ENCODE measurements at regions not wholly inside any gene's neighbourhood (a gene's known extent, or its start where the extent isn't known, plus 50 kb on each side); places are given as distances from the start of the nearest gene placed in this dataset.

DNA sequence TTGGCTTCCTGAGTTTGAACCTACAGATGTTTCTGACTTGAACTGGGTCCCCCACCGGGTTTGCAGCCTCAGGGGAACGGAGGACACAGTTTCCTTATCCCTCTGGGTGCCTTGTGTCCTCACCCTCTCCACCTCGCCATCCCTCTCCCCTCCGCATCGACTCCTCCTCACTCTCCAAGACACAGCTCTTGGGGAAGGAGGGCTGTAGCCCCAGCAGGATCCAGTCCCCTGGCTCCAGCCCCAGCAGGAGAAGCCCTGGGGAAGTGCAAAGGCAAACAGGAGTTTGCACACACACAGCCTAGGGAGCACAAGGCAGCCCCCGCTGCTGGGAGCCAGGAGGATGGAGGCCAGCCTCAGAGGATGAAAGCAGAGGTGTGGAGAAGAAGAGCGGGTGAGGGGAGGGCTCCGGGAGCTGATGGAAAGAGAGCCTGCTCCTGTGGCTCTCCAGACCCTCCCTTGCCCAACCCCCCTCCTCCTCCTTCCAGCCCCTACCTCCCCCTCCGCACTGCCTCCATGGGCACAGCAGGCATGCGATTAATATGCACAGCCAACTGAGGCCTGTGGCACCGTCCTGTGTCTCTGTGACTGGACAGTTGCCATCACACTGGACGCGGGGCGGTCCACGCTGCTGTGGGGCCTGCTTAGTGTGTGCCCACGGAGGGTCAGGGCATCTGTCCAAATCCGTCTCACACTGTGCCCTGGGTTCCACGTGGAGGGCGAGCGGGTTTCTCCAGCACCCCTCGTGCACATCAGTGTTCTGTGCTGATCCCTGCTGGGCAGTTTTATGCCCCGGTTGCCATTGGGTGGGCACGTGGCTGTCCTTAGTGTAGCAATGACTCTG is 193.7 kb upstream of the DIO3 start:
- H3K4me3 ChIP-seq (ENCODE audit: low read depth, low read length), result no peak overlapping the region
- no peak for DNase-seq (ENCODE audit: low read depth, low spot score)
- in situ Hi-C loops (cut with HindIII; ENCODE audit: low sequenced_read_pairs), result no loop called here
- TF ChIP-seq, protein P1, sequence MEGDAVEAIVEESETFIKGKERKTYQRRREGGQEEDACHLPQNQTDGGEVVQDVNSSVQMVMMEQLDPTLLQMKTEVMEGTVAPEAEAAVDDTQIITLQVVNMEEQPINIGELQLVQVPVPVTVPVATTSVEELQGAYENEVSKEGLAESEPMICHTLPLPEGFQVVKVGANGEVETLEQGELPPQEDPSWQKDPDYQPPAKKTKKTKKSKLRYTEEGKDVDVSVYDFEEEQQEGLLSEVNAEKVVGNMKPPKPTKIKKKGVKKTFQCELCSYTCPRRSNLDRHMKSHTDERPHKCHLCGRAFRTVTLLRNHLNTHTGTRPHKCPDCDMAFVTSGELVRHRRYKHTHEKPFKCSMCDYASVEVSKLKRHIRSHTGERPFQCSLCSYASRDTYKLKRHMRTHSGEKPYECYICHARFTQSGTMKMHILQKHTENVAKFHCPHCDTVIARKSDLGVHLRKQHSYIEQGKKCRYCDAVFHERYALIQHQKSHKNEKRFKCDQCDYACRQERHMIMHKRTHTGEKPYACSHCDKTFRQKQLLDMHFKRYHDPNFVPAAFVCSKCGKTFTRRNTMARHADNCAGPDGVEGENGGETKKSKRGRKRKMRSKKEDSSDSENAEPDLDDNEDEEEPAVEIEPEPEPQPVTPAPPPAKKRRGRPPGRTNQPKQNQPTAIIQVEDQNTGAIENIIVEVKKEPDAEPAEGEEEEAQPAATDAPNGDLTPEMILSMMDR (IDR thresholded peaks at IDR 0.05; ENCODE audit: low read depth, low read length), result no peak

DNA sequence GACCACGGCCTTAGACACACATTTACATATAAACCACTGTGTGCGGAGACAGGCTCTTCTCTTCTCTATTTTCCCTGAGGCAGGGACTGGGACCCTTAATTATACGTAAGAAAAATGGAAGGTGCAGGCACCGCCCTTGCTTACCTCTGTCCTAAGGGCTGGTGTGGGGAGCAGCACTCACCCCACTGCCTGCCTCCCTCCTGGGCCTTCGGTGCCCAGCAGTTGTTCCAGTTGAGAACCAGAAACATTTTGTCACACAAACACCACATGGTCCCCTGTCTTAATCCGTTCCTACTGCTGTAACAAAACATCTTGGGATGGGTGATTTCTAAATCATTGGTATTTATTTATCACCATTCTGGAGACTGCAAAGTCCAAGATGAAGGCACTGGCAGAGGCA is 192.7 kb upstream of the DIO3 start:
- in situ Hi-C loops (cut with HindIII; ENCODE audit: low sequenced_read_pairs), result no loop called here
- no peak overlapping the region for H3K4me3 ChIP-seq (ENCODE audit: low read depth, low read length)
- TF ChIP-seq, protein P1 (IDR thresholded peaks at IDR 0.05; ENCODE audit: low read depth, low read length), result no peak
- DNase-seq (ENCODE audit: low read depth, low spot score), result no peak

DNA sequence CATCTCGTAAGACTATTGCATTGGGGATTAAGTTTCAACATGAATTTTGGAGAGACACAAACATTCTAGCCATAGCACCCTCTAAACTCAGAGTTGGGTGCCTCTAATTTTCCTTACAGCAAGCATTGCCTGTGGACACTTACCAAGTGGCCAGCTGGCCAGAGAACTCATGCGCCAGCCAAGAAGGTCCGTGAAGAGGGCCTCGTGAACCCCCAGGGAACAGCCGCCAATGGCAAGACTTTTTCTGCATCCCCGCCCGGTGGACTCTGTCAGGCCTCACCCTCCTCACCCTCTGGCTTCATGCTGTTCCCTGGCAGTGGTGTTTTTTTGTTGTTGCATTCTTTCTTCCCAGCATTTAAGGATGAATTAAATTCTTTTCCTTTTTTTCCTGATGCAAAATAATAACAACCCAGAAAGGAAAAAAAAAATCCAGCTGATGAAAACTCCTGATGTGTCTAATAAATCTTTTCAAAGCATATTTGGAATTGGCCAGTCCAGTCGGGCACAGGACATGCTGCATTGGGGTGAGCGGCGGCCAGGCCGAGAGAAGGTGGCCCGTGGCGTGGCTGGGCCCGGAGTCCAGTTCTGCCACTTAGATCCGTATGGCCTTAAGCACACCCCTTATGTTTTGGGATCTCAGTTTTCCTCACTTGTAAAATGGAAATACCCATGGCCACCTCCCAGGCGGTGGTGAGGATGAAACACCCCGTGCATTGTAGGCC is 191.9 kb upstream of the DIO3 start:
- no peak overlapping the region for H3K4me3 ChIP-seq (ENCODE audit: low read depth, low read length)
- TF ChIP-seq, protein P1 (IDR thresholded peaks at IDR 0.05; ENCODE audit: low read depth, low read length), result no peak
- DNase-seq (ENCODE audit: low read depth, low spot score), result no peak
- in situ Hi-C loops (cut with HindIII; ENCODE audit: low sequenced_read_pairs), result no loop called here

DNA sequence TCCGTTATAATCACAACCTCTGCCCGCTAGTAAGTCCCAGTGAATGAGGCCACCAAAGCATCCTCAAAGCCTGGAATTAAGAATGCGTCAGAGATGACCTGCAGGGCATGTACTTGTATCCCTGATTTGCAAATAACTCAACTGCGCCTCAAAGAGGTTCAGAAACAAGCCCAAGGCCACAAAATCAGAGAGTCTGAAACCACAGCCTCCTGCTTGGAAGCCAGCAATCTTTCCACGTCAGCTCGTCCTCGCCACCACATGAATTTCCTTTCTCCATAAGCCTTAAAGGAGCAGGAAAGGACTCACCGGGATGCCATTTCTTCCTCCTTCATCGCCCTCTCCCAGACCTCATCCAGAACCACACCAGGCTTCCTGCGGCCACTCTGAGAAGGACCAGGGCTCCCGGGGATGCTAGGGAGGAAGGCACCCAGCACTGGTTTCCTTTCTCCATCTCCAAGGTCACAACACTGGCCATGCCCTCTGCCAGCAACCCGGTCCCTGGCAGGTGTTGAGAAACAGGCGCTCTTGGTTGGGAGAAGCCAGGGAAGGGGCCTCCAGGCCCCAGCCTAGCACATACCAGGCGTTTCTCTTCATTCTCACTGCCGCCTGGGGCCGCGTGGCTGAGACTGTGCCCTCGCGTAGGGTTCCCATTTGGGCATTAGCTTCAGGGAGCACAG is 191.2 kb upstream of the DIO3 start:
- TF ChIP-seq, protein P1 (IDR thresholded peaks at IDR 0.05; ENCODE audit: low read depth, low read length), result no peak

DNA sequence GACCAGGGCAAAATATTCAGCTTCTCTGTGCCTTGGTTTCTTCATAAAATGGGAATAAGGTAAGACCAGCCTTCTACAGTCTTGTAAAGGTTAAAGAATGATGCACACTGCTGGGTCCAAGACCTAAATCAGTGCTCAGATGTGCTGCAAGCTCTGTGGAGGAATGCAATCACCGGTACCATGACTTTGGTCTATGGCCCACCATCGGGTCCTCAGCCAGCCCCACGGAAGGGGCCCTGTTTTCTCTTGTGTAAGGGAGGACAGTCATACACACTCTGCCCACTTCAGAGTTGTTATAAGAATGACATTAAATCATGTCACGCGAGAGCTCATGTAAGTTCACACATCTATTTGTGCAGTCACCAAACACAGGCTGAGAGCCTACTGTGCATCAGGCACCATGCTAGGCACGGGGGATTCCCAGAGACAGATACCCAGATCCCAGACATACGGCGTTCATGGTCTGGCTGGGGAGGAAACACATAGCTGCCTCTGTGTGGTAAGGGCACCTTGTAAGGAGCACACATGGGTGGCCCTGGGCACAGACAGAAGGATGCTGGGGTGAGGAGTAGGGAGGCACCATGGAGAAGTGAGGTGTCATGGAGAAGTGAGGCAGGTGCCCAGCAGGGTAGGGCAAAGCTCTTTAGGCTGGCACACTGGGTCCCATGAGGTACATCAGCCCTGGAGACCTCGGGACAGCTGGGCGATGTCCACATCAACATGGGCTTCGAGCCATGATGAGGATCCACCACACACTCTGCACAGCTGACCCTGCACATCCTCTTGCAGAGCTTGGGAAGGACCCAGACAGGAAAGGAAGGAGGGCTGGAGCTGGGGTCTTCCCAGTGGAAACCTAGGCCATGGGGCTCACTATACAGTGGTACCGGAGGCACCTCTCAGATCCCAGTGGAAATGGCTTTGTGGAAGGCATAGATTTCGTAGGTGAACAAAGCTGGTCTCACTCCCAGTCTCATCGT is 190.4 kb upstream of the DIO3 start:
- H3K4me3 ChIP-seq (ENCODE audit: low read depth, low read length), result no peak overlapping the region
- in situ Hi-C loops (cut with HindIII; ENCODE audit: low sequenced_read_pairs), result no loop called here
- DNase-seq (ENCODE audit: low read depth, low spot score), result no peak
- TF ChIP-seq, protein P1 (IDR thresholded peaks at IDR 0.05; ENCODE audit: low read depth, low read length), result no peak

More for the DNA sequence above, 191.2 kb upstream of the DIO3 start:
- in situ Hi-C loops (cut with HindIII; ENCODE audit: low sequenced_read_pairs), result no loop called here
- no peak for DNase-seq (ENCODE audit: low read depth, low spot score)
- no peak overlapping the region for H3K4me3 ChIP-seq (ENCODE audit: low read depth, low read length)

Measured in astrocyte of the spinal cord (primary cell).